Neuron (in vitro differentiated cells): ENCODE measurements at regions not wholly inside any gene's neighbourhood (a gene's known extent, or its start where the extent isn't known, plus 50 kb on each side); places are given as distances from the start of the nearest gene placed in this dataset.

Experiments
- H2AFZ ChIP-seq: one replicate; pipeline ENCODE4 v1.6.1; 2013; ENCODE audit warnings: low read depth, mild to moderate bottlenecking, inconsistent platforms, low read length, moderate library complexity
- H3K27me3 ChIP-seq: one replicate; pipeline ENCODE4 v1.6.1; 2013; ENCODE audit warnings: low read length; ENCODE audit not compliant: insufficient read depth
- H3K36me3 ChIP-seq: one replicate; pipeline ENCODE4 v1.6.1; 2013; ENCODE audit warnings: low read length; ENCODE audit not compliant: insufficient read depth
- H3K4me1 ChIP-seq: one replicate; pipeline ENCODE4 v1.6.1; 2013; ENCODE audit warnings: low read length; ENCODE audit not compliant: insufficient read depth
- H3K4me3 ChIP-seq: 2 replicates; pipeline ENCODE4 v1.5.1; 2013; ENCODE audit warnings: mild to moderate bottlenecking, low read length, moderate library complexity
- H3K9me3 ChIP-seq: one replicate; pipeline ENCODE4 v1.6.1; 2013; ENCODE audit warnings: low read length

DNA sequence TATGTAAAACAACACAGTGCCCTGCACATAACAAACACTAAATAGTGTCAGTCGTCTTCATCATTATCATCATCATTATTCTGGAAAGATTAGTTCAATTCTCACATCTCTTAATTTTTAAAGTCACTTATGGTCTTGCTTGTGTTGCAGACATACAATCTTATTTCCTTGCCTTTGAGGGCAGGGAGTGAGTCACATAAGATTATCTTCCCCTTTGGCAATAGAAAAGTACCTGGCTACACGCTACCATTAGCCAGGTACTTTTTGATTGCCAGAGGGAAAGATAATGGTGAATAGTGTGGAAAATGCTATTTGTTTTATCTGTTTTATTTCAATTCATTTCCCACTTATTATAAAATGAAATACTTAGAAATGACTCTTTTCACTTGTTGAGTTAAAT lies 76.6 kb upstream of the RMDN2 start:
- no peak overlapping the region for H2AFZ ChIP-seq
- H3K4me1 ChIP-seq, result no peaks in the 10 kb centered on the region
- H3K36me3 ChIP-seq, result no peaks in the 10 kb centered on the region
- no peak overlapping the region for H3K4me3 ChIP-seq
- no peaks in the 10 kb centered on the region for H3K27me3 ChIP-seq
- H3K9me3 ChIP-seq, result no peaks in the 10 kb centered on the region

DNA sequence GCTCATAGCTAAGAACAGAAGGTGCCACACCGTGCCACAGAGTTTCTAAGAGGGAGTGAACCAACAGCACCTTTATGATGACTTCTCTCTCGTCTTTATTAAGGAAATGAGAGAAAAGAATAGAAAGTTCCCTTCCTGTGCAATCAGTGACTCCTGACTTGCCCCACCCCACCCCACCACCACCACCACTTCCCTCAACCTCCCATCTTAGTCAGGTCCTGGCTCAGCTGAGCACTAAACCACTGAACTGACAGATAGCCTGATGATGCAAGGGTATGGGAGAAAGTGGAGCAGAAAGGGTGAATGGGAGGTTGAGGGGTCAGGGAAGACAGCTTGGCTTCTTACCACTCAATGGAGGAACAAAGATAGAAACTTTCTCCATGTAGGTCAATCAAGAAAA lies 75.2 kb upstream of the RMDN2 start:
- Histone ChIP-seq H3K9me3 (no peaks in the 10 kb centered on the region), H3K4me1 (no peaks in the 10 kb centered on the region), H3K4me3 (no peak overlapping the region), H3K36me3 (no peaks in the 10 kb centered on the region), H2AFZ (no peak overlapping the region), H3K27me3 (no peaks in the 10 kb centered on the region)

DNA sequence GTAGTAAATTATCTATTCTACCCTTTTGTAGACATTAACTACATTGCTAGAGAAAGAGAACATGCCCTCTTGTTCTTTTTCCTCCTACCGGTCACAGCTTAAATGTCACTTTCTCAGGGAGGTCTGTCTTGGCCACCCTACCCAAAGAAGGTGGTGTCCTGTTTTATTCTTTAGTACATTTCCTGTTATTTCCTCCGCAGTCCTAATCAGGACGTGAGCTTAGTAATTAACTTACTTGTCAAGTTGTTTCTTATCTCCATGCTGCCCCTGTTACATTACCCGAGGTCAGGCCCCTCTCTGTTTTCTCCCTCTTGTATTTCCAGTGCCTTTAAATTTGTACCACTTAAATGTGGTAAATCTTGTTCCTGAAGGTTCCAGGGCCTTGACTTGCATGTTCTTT lies 73.7 kb upstream of the RMDN2 start:
- Histone ChIP-seq H3K27me3 (no peaks in the 10 kb centered on the region), H2AFZ (no peak overlapping the region), H3K4me3 (no peak overlapping the region), H3K36me3 (no peaks in the 10 kb centered on the region), H3K4me1 (no peaks in the 10 kb centered on the region), H3K9me3 (no peaks in the 10 kb centered on the region)

DNA sequence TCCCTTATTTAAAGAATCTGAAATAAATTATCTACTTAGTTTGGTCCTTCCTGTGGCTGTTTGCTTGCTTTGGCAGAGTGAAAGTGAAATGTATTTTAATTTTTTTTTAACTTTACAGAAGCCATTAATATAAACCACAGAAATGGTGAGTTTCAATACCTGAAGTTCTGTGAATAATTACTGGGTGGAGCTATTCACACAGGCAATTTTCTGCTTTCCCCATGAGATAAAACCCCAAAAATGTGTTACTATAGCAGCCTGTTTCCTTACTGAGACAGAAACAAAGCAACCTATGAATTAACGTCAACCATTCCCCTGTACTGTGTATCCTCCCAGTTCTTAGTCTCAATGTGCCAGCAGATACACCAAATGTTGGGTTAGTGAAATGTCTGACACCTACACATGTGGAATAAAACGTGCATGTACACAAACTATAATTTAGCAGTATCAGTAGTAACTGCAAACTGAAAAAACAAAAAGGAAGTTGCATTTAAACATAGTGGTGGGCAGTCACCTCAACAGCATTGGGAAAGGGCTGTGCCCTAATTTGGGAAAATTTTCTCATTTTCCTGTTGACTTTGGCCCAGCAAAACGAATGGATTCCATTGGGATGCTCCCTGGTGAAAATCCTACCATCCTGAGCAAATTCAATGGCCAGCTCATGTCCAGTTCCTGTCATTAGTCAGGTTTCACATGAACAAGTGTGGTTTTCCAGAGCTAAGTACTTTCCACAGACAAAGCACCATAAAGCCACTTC lies 73.1 kb upstream of the RMDN2 start:
- Histone ChIP-seq H3K4me3 (no peak overlapping the region), H3K9me3 (no peaks in the 10 kb centered on the region), H2AFZ (no peak overlapping the region), H3K27me3 (no peaks in the 10 kb centered on the region), H3K36me3 (no peaks in the 10 kb centered on the region), H3K4me1 (no peaks in the 10 kb centered on the region)

DNA sequence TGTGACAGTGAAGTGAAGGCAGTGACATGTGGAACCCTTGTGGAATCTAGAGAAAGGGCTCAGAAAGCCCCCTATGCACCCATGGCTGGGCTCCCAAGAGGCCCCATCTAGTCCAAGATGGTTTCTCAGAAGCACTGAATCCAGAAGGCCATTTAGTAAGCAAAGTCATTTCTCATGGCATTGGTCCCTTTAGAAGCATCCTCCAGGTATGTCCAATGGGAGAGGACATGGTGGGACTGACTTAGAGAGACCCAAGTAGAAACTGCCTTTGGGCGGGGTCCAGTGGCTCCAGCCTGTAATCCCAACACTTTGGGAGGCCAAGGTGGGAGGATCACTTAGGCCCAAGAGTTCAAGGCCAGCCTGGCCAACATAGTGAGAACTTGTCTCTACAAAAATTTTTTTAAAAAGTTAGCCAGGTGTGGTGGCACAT lies 72.5 kb upstream of the RMDN2 start:
- Histone ChIP-seq H3K4me1 (peaks cover 3% of the 10 kb centered on the region), H3K36me3 (no peaks in the 10 kb centered on the region), H3K4me3 (no peak overlapping the region), H2AFZ (no peak overlapping the region), H3K9me3 (no peaks in the 10 kb centered on the region), H3K27me3 (no peaks in the 10 kb centered on the region)

DNA sequence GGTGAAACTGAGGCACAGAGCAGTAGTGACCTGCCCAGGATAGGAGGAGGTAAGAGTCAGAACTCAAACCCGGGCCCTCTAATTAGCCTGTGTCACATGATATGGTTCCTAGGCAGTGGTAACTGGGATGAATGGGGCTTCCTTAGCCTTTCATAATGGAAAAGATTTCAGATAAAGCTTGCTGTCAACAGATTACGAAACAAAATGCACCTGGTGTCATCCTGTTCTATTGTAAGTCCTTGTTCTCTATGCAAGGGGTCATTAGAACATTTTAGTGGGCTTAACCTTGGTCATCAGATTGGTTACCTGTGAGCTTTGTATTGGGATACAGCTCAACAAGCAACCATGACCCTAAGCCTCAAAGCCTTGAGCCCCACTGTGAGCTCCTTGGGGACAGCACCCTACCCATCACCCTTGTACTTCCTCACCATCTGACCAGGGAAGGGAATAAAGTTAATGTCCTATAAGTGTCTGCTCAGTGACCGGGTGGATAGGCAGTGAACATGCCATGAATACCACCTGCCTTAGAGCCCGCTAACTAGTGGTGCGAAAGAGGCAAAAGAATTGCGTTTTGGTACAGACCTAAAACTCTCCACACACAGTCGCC lies 70.3 kb upstream of the RMDN2 start:
- Histone ChIP-seq H3K27me3 (no peaks in the 10 kb centered on the region), H2AFZ (no peak overlapping the region), H3K36me3 (no peaks in the 10 kb centered on the region), H3K4me3 (no peak overlapping the region), H3K9me3 (peaks cover 4% of the 10 kb centered on the region), H3K4me1 (peaks cover 3% of the 10 kb centered on the region)

DNA sequence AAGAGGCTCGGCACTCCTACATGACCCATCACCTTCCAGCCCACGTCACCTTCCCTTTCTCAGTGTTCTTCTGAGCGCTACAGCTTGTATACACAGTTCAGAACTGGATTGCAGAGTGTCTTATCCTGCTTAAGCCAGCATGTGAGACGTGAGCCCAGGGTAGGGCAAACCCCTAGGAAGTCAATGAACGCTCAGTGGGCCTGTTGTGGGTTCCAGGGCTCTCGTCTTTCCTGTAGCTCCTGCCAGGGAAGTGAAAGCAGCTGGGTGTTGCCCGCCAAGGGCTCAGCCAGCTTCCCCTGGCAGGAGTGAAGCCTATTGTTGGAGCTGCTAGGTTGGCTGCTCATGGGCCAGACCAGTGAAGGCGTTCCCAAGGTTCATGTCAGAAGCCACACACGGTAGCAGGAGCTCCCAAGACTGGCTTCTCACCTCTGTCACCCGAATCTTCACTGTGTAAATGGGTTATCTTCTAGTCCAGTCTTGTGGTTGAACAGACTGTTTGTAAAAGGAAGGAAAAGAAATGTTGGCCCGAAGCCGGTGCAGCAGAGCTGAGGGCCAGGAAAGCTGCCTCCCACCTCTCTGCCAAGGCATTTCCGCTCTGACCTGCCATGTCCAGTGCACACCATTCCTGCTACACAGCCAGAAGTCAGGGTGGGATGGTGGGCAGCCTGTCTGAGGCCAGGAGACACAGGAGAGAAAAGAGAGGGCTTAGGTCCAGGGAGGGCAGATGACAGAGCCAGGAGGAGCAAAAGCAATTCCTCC lies 69.6 kb upstream of the RMDN2 start:
- H3K4me3 ChIP-seq, result no peak overlapping the region
- H3K9me3 ChIP-seq, result peaks cover 4% of the 10 kb centered on the region
- H3K27me3 ChIP-seq, result no peaks in the 10 kb centered on the region
- no peak overlapping the region for H2AFZ ChIP-seq
- peaks cover 3% of the 10 kb centered on the region for H3K4me1 ChIP-seq
- H3K36me3 ChIP-seq, result no peaks in the 10 kb centered on the region

DNA sequence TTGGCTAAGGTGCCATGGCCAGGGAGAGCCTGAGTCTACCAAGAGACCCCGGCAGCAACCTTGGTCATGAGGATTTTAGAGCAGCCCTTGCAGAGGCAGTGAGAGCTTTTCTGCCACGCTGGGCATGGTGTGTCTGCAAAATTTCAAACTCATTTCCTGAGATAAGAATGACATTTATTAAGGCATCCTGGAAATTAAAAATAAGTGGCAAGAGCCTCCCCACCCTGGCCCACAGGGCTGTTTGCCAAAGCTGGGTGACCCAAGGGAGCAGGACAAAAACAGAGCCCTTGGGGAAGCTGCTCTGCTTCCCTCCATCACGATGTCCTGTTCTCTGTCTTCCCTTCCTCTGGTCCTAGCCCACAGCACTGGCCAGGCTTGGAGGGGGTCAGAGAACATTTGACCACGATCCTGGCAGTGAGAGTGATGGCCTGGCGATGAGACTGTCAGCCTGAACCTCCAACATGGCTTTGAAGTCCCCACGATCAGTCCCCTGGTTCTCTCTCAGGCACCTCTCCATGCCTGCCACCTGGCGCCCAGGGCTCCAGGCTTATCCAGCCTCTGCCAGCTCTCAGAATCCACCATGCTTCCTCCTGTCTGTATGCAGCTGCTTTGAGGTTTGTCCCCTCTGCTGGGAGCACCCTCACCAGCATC lies 68.9 kb upstream of the RMDN2 start:
- Histone ChIP-seq H2AFZ (no peak overlapping the region), H3K27me3 (no peaks in the 10 kb centered on the region), H3K4me3 (no peak overlapping the region), H3K4me1 (peaks cover 3% of the 10 kb centered on the region), H3K9me3 (peaks cover 4% of the 10 kb centered on the region), H3K36me3 (no peaks in the 10 kb centered on the region)

DNA sequence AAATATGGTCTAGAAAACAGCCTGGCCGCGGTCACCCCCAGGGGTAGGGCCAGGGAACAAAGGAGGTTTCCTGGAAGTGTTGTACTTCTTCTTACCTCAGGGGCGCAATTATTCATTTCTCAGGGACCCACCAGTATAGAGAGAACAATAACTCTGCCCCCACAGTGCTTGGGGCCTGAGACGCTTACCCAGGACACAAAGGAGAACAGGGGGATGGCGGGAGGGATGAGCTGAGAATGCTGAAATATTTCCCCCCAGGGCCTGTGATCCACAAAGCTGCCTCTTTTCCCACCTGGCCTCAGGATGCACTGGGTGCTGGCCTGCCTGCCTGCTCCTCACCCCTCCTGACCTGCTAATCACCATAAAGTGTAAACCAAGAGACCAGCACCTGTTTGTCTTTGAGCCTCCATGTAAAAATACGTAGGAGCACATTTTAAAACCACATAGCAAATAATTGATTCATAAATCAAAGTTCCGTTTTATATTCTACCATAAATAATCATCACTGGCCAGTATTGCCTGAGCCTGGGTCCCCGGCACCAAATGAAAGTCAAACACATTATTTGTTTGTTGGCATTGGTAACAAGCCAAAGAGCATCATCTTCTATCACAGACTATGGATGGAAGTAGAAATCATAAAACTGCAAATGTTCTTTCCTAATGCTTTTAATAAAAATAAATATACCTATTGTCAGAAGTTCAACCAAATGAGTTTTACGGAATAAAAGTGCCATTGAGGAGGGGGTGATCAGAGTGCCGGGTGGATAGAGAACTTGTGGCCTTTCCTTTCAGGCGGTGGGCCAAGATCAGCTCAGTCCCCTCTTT lies 67.3 kb upstream of the RMDN2 start:
- H2AFZ ChIP-seq, result no peak overlapping the region
- no peaks in the 10 kb centered on the region for H3K36me3 ChIP-seq
- H3K4me1 ChIP-seq, result peaks cover 3% of the 10 kb centered on the region
- peaks cover 4% of the 10 kb centered on the region for H3K9me3 ChIP-seq
- H3K4me3 ChIP-seq, result no peak overlapping the region
- no peaks in the 10 kb centered on the region for H3K27me3 ChIP-seq

DNA sequence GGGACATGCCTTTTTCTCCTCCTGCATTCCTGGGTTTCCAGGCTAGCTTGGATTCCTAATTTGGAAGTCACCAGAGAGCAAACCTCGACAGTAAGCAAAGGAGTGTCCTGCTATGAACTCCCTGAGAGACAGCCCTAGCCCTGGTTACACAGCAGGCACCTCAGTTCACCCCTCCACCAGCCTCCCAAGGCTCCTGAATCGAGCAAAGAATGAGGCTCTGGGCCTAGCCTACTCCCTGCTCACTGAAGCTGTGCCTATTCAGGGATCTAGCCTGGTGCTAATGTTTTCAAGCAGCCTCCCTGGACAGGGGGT lies 66.7 kb upstream of the RMDN2 start:
- H2AFZ ChIP-seq, result no peak overlapping the region
- no peaks in the 10 kb centered on the region for H3K27me3 ChIP-seq
- H3K36me3 ChIP-seq, result no peaks in the 10 kb centered on the region
- H3K4me1 ChIP-seq, result peaks cover 3% of the 10 kb centered on the region
- no peak overlapping the region for H3K4me3 ChIP-seq
- H3K9me3 ChIP-seq, result peaks cover 4% of the 10 kb centered on the region

DNA sequence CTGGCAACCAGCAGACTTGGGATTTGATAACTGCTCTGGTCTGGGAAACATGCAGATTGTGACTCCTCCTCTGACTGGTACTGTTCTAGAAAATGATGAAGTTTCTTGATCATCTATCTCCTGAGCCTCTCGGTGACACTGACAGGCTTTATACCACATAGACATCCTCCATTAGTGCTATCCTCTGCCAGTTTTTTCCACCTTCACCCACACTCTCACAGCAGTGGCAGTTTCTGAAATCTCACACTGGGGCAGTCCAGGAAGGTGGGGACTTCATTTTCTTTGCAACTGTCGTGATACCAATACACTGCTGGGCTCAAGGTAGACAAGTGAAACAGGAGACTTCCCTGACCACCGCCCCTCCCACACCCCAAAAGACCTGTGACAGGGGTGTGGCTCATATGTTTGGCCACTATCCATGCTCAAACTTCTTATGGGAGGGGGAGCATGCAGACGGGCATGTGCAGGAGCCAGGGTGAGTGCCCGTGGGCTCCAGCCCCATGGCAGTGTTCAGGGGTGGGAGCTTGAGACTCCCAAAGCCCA lies 66.3 kb upstream of the RMDN2 start:
- Histone ChIP-seq H3K4me1 (peaks cover 3% of the 10 kb centered on the region), H3K9me3 (peaks cover 4% of the 10 kb centered on the region), H3K36me3 (no peaks in the 10 kb centered on the region), H2AFZ (no peak overlapping the region), H3K4me3 (no peak overlapping the region), H3K27me3 (no peaks in the 10 kb centered on the region)

DNA sequence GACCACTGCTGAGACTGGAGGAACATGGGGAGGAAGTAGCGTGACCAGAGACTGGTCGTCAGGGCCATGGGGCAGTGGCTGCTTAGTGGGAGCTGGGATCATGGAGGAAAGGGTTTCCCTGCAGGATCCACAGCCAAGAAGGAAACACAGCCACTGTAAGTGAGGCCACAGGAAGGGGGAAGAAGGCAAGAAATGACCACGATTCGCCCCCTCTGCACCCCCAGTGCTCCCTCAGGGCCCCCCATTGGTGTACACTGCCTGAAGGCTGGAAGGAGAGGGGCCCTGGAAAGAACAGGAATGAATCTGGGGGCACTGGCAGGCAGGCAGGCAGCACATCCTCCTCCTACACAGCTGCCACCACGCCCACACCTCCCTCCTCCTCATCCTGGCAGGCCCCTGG lies 62.5 kb upstream of the RMDN2 start:
- no peaks in the 10 kb centered on the region for H3K36me3 ChIP-seq
- no peaks in the 10 kb centered on the region for H3K4me1 ChIP-seq
- H3K9me3 ChIP-seq, result peaks cover 4% of the 10 kb centered on the region
- H3K27me3 ChIP-seq, result no peaks in the 10 kb centered on the region
- no peak overlapping the region for H3K4me3 ChIP-seq
- no peak overlapping the region for H2AFZ ChIP-seq
